Natural killer cell (primary cell): ENCODE measurements at regions not wholly inside any gene's neighbourhood (a gene's known extent, or its start where the extent isn't known, plus 50 kb on each side); places are given as distances from the start of the nearest gene placed in this dataset.

Experiments
- ATAC-seq, 3 donors: fragments of 150-1000 bp in 2 of 3; fragments of 200-7000 bp in 1 of 3; cut with Tn5 transposase; 1 replicate in 1 of 3; 2 replicates in 2 of 3; pipeline ENCODE4 v1.10.0; 2021; ENCODE audit warnings: mild to moderate bottlenecking in 2 of 3, moderate library complexity in 2 of 3
- DNase-seq, 2 donors: peaks; one replicate each; pipeline versions ENCODE4 v3.0.0 to v3.0.0-alpha.2; 2013 to 2021; ENCODE audit warnings: mixed read lengths in 1 of 2
- H3K27ac ChIP-seq: one replicate; pipeline ENCODE4 v1.5.1; 2013; ENCODE audit warnings: mild to moderate bottlenecking, low read length
- H3K27me3 ChIP-seq: one replicate; pipeline ENCODE4 v1.6.1; 2013; ENCODE audit warnings: low read length; ENCODE audit not compliant: control insufficient read depth, insufficient read depth
- H3K36me3 ChIP-seq: one replicate; pipeline ENCODE4 v1.6.1; 2013; ENCODE audit warnings: low read length; ENCODE audit not compliant: control insufficient read depth, insufficient read depth
- H3K4me1 ChIP-seq: one replicate; pipeline ENCODE4 v1.6.1; 2013; ENCODE audit warnings: low read length; ENCODE audit not compliant: control insufficient read depth, insufficient read depth
- H3K4me3 ChIP-seq: one replicate; pipeline ENCODE4 v1.5.1; 2013; ENCODE audit warnings: low read length
- H3K9me3 ChIP-seq: one replicate; pipeline ENCODE4 v1.6.1; 2013; ENCODE audit warnings: low read length; ENCODE audit not compliant: control insufficient read depth, insufficient read depth
- H3K27ac Mint-ChIP-seq, 2 donors: one replicate each; pipeline ENCODE4 v1.8.0; 2022; ENCODE audit warnings: mild to moderate bottlenecking in 2 of 2, mixed read lengths in 2 of 2, moderate library complexity in 1 of 2
- H3K27me3 Mint-ChIP-seq, 2 donors: one replicate each; pipeline ENCODE4 v1.8.0; 2022; ENCODE audit warnings: low read depth in 2 of 2, mixed read lengths in 2 of 2
- H3K36me3 Mint-ChIP-seq: one replicate; pipeline ENCODE4 v1.8.0; 2022; ENCODE audit warnings: mixed read lengths
- H3K4me1 Mint-ChIP-seq, 2 donors: one replicate each; pipeline ENCODE4 v1.8.0; 2022; ENCODE audit warnings: mixed read lengths in 2 of 2
- H3K4me3 Mint-ChIP-seq: one replicate; pipeline ENCODE4 v1.8.0; 2022; ENCODE audit warnings: mild to moderate bottlenecking, moderate library complexity, mixed read lengths
- H3K9me3 Mint-ChIP-seq, 2 donors: one replicate each; pipeline ENCODE4 v1.8.0; 2022; ENCODE audit warnings: mixed read lengths in 2 of 2
- CTCF ChIP-seq: fragments of 200-600 bp; IDR thresholded peaks from one replicate; pipeline ENCODE4 v1.8.0; 2022; ENCODE audit warnings: antibody characterized with exemption
- WGBS: methylation state at CpG from one replicate; pipeline ENCODE4 v1.1.7; 2013; ENCODE audit warnings: missing lambda C conversion rate; ENCODE audit not compliant: insufficient coverage; 5-methylcytosine and 5-hydroxymethylcytosine counted together
- intact Hi-C: fragments of 100-400 bp; cut with micrococcal nuclease; formaldehyde crosslinking; loops from one replicate; pipeline ENCODE4 v1.14.2; 2022

- H3K27ac ChIP-seq = no peak overlapping the region
- DNase-seq = no peak
- 64% methylated on average over 2 of the region's 2 CpGs for WGBS
- intact Hi-C loops = no loop called here
- Mint-ChIP-seq H3K4me3 (no peak overlapping the region), H3K27ac (no peak overlapping the region), H3K27me3 (peaks cover 0 to under 1% of the 10 kb centered on the region in 2 donors), H3K9me3 (no peaks in the 10 kb centered on the region), H3K4me1 (no peaks in the 10 kb centered on the region), H3K36me3 (no peaks in the 10 kb centered on the region)
- H3K9me3 ChIP-seq = no peaks in the 10 kb centered on the region
- TF ChIP-seq CTCF = no peak
- no peaks in the 10 kb centered on the region for H3K27me3 ChIP-seq
- no peaks in the 10 kb centered on the region for H3K4me1 ChIP-seq
- ATAC-seq = no peak
- H3K36me3 ChIP-seq = no peaks in the 10 kb centered on the region
- H3K4me3 ChIP-seq = no peak overlapping the region
These were observed 363.3 kb downstream of the TNS1 start for GRCh38 chr2:217639481-217639880.

- Histone ChIP-seq H3K4me1 (no peaks in the 10 kb centered on the region), H3K4me3 (no peak overlapping the region), H3K36me3 (no peaks in the 10 kb centered on the region), H3K9me3 (no peaks in the 10 kb centered on the region), H3K27ac (no peak overlapping the region), H3K27me3 (no peaks in the 10 kb centered on the region)
- Mint-ChIP-seq H3K4me3 (no peak overlapping the region), H3K27ac (no peak overlapping the region), H3K9me3 (no peaks in the 10 kb centered on the region), H3K36me3 (no peaks in the 10 kb centered on the region), H3K27me3 (peaks cover 0 to 3% of the 10 kb centered on the region in 2 donors), H3K4me1 (no peaks in the 10 kb centered on the region)
- intact Hi-C loops = no loop called here
- ATAC-seq (no peak), DNase-seq (no peak)
- WGBS = 100% methylated on average over 2 of the region's 4 CpGs
- no peak for TF ChIP-seq CTCF
These were observed 364.3 kb downstream of the TNS1 start for GRCh38 chr2:217638533-217638932.

GRCh38 chr2:217638031-217638430 is 364.8 kb downstream of the TNS1 start:
- H3K9me3 Mint-ChIP-seq = no peaks in the 10 kb centered on the region

More at GRCh38 chr2:217638031-217638430, 364.8 kb downstream of the TNS1 start:
- no peaks in the 10 kb centered on the region for H3K36me3 ChIP-seq
- no peaks in the 10 kb centered on the region for H3K4me1 Mint-ChIP-seq
- no peaks in the 10 kb centered on the region for H3K27me3 ChIP-seq
- H3K4me1 ChIP-seq = no peaks in the 10 kb centered on the region
- DNase-seq = no peak
- no peak overlapping the region for H3K4me3 ChIP-seq
- H3K27ac Mint-ChIP-seq = no peak overlapping the region
- H3K9me3 ChIP-seq = no peaks in the 10 kb centered on the region
- H3K36me3 Mint-ChIP-seq = no peaks in the 10 kb centered on the region
- ATAC-seq = no peak
- peaks cover 0 to 3% of the 10 kb centered on the region in 2 donors for H3K27me3 Mint-ChIP-seq
- no peak for TF ChIP-seq CTCF
- intact Hi-C loops = no loop called here
- H3K27ac ChIP-seq = no peak overlapping the region
- no peak overlapping the region for H3K4me3 Mint-ChIP-seq
- 56% methylated on average over 2 of the region's 2 CpGs for WGBS
